ENCODE measurements at regions not wholly inside any gene's neighbourhood (a gene's known extent, or its start where the extent isn't known, plus 50 kb on each side); places are given as distances from the start of the nearest gene placed in this dataset.
"Not testable (repeated sequence)": the region's sequence is repeated elsewhere in the genome, so short reads cannot be mapped to it uniquely, and the experiment has no call there.

DNA sequence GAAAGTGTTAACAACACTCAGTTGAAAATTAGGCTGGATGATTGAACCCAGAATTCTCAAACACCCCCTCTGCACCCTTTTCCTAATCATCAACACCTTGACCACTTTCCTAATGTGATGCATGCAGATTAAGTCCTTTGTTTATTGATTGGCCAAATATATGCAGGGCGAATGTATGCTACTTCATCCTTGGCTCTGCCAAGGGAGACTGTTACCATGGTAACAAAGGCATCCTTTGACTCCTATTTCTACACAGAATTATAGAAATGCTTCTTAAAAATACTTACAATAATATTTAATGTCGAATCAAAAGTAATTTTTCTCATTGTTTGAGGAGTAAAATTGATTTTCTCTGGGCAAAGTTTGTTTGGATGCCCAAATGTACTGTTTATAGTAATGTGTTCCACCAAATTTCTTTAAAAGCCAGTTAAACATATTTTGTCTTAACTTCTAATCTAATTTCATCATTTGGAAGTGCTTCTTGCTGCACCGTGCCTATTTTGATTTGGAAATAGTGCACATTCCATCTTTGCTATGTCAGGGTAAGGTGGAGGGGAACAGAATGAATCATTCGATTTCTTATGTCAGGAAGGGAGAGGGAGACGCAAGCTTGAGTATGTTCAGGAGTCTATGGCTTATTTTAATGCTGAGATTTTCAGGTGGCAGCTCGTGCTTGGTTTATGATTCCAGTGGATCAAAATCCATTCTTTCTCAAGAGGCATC is 1384.3 kb upstream of the WWC1 start:
- TF ChIP-seq, protein P1, sequence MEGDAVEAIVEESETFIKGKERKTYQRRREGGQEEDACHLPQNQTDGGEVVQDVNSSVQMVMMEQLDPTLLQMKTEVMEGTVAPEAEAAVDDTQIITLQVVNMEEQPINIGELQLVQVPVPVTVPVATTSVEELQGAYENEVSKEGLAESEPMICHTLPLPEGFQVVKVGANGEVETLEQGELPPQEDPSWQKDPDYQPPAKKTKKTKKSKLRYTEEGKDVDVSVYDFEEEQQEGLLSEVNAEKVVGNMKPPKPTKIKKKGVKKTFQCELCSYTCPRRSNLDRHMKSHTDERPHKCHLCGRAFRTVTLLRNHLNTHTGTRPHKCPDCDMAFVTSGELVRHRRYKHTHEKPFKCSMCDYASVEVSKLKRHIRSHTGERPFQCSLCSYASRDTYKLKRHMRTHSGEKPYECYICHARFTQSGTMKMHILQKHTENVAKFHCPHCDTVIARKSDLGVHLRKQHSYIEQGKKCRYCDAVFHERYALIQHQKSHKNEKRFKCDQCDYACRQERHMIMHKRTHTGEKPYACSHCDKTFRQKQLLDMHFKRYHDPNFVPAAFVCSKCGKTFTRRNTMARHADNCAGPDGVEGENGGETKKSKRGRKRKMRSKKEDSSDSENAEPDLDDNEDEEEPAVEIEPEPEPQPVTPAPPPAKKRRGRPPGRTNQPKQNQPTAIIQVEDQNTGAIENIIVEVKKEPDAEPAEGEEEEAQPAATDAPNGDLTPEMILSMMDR (IDR thresholded peaks at IDR 0.05; ENCODE audit: low read depth, low read length, missing control alignments) = no peak
- in situ Hi-C loops (cut with HindIII; ENCODE audit: low sequenced_read_pairs) = no loop called here
- H3K4me3 ChIP-seq (ENCODE audit: low read depth, low read length) = no peak overlapping the region
- DNase-seq (ENCODE audit: low read depth) = peak; percentile 34

DNA sequence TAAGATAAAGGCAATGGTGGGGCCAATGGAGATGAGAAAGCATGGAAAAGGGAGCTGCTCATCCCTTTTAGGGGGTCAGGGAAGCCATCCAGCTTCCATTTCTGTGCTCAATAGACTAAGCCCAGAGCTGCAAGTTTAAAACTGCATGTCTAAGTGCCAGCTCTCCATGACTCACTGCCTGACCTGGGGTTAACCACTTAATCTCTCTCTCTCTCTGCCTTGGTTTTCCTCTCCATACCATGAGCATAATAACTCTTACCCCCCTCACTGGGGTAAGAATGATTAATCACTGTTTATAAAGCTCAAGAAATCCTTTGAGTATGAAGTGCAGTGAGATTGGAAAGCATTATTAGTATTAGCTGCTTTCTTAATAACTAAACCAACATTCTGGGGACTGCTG is 1382.4 kb upstream of the WWC1 start:
- TF ChIP-seq, protein P1 (IDR thresholded peaks at IDR 0.05; ENCODE audit: low read depth, low read length, missing control alignments) = no peak
- in situ Hi-C loops (cut with HindIII; ENCODE audit: low sequenced_read_pairs) = no loop called here
- no peak overlapping the region for H3K4me3 ChIP-seq (ENCODE audit: low read depth, low read length)
- DNase-seq (ENCODE audit: low read depth) = peak; percentile 69

DNA sequence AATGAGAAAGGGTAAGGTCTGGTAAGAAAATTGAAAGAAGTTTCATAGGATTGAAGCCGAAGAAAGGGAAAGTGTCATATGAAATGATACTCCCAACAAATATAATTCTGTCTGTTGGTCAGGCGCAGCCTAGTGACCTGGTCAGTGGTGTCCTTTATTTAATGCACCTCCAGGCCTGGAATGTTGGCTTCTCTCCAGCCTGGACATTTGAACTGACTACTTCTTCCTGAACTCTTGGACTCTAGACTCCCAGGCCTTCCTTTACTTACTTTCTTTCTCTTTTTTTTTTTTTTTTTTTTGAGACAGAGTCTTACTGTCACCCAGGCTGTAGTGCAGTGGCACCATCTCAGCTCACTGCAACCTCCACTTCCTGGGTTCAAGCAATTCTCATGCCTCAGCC is 1381.5 kb upstream of the WWC1 start:
- in situ Hi-C loops (cut with HindIII; ENCODE audit: low sequenced_read_pairs) = no loop called here
- DNase-seq (ENCODE audit: low read depth) = no peak
- TF ChIP-seq, protein P1 (IDR thresholded peaks at IDR 0.05; ENCODE audit: low read depth, low read length, missing control alignments) = no peak
- no peak overlapping the region for H3K4me3 ChIP-seq (ENCODE audit: low read depth, low read length)

DNA sequence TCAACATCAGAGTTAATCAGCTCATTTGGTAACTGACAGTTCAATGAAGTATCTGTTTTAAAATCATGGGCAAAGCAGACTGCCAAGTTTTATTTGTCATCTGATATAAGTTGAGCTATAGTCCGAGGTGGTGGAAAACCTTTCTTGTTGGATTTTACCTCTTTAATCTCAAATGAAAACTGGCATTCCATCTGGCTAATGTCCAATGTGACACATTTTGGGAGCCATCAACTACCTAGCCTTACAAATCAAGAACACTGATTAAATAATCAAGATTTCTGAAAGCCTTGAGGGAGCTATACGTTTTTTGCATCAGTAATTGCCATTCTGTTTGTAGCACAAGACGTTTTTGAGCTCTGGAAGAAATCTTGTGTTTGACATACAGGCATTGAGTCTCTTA is 1380.5 kb upstream of the WWC1 start:
- in situ Hi-C loops (cut with HindIII; ENCODE audit: low sequenced_read_pairs) = no loop called here
- TF ChIP-seq, protein P1 (IDR thresholded peaks at IDR 0.05; ENCODE audit: low read depth, low read length, missing control alignments) = no peak
- no peak for DNase-seq (ENCODE audit: low read depth)
- H3K4me3 ChIP-seq (ENCODE audit: low read depth, low read length) = no peak overlapping the region

DNA sequence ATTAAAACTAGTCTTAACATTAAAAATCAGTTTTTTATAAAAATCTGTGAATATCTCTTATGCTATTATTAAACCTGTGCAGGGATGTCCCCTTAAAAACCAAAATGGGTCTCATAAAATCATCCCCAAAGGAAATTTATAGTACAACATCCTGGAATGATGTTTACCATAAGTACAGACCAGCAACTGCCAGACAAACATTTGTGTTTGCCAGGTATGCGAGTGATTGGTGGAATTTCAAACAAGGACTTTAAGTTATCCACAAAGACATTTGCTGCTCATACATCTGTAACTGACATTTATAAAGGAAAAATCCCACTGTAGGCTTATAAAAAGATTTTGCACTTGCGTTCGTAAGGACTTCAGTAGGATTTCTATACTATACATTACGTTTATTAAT is 1375.4 kb upstream of the WWC1 start:
- DNase-seq (ENCODE audit: low read depth) = no peak
- no peak overlapping the region for H3K4me3 ChIP-seq (ENCODE audit: low read depth, low read length)
- TF ChIP-seq, protein P1 (IDR thresholded peaks at IDR 0.05; ENCODE audit: low read depth, low read length, missing control alignments) = no peak
- in situ Hi-C loops (cut with HindIII; ENCODE audit: low sequenced_read_pairs) = no loop called here

DNA sequence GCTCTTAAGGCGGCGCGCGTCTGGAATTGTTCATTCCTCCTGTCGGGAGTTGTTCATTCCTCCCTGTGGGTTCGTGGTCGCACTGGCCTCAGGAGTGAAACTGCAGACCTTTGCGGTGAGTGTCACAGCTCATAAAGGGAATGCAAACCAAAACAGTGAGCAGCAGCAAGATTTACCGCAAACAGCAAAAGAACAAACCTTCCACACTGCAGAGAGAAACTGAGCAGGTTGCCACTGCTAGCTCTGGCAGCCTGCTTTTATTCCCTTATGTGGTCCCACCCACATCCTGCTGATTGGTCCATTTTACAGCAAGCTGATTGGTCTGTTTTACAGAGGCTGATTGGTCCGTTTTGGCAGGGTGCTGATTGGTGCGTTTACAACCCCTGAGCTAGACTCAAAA is 1365.3 kb upstream of the WWC1 start:
- TF ChIP-seq, protein P1 (IDR thresholded peaks at IDR 0.05; ENCODE audit: low read depth, low read length, missing control alignments) = no peak
- in situ Hi-C loops (cut with HindIII; ENCODE audit: low sequenced_read_pairs) = no loop called here

DNA sequence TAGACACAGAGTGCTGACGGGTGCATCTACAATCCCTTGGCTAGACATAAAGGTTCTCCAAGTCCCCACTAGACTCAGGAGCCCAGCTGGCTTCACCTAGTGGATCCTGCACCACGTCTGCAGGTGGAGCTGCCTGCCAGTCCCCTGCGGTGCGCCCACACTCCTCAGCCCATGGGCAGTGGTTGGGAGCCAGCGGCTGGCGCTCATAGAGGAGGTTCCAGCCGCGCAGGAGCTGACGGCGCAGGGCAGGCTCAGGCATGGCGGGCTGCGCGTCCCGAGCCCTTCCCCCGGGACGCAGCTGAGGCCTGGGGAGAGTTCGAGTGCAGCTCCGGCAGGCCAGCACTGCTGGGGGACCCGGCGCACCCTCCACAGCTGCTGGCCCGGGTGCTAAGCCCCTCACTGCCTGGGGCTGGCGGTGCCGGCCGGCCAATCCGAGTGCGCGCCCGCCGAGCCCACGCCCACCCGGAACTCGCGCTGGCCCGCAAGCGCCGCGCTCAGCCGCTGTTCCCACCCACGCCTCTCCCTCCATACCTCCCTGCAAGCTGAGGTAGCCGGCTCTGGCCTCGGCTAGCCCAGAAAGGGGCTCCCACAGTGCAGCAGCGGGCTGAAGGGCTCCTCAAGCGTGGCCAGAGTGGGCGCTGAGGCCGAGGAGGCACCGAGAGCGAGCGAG is 1364.5 kb upstream of the WWC1 start:
- in situ Hi-C loops (cut with HindIII; ENCODE audit: low sequenced_read_pairs); H3K4me3 ChIP-seq (ENCODE audit: low read depth, low read length); DNase-seq (ENCODE audit: low read depth): not testable (repeated sequence)

More for the DNA sequence above, 1365.3 kb upstream of the WWC1 start:
- H3K4me3 ChIP-seq (ENCODE audit: low read depth, low read length) = no peak overlapping the region
- no peak for DNase-seq (ENCODE audit: low read depth)

Data from astrocyte of the cerebellum (primary cell).